RWPE2 (cell line): ENCODE measurements at regions not wholly inside any gene's neighbourhood (a gene's known extent, or its start where the extent isn't known, plus 50 kb on each side); places are given as distances from the start of the nearest gene placed in this dataset.

ENCODE experiments used
- ATAC-seq: fragments of 200-7000 bp; cut with Tn5 transposase; 3 replicates; pipeline ENCODE4 v1.9.1; 2021; ENCODE audit warnings: low read depth
- DNase-seq: peaks from one replicate; pipeline ENCODE4 v3.0.0-alpha.2; 2020; ENCODE audit warnings: low spot score
- H3K27ac ChIP-seq: fragments of 450-650 bp; 2 replicates; pipeline ENCODE4 v1.5.1; 2017; ENCODE audit warnings: mild to moderate bottlenecking; ENCODE audit not compliant: poor library complexity, severe bottlenecking
- H3K27me3 ChIP-seq: fragments of 250-450 bp; sonication (Bioruptor Pico); 2 replicates; pipeline ENCODE4 v1.5.1; 2021; ENCODE audit warnings: mild to moderate bottlenecking, moderate library complexity; ENCODE audit not compliant: insufficient read depth, poor library complexity, severe bottlenecking
- H3K36me3 ChIP-seq: fragments of 250-450 bp; sonication (Bioruptor Pico); 2 replicates; pipeline ENCODE4 v1.5.1; 2020; ENCODE audit warnings: low read depth, mild to moderate bottlenecking, moderate library complexity
- H3K4me1 ChIP-seq: fragments of 250-450 bp; sonication (Bioruptor Pico); 2 replicates; pipeline ENCODE4 v1.5.1; 2021; ENCODE audit warnings: mild to moderate bottlenecking, moderate library complexity; ENCODE audit not compliant: insufficient read depth, poor library complexity, severe bottlenecking
- H3K4me3 ChIP-seq: fragments of 250-450 bp; sonication (Bioruptor Pico); 2 replicates; pipeline ENCODE4 v1.5.1; 2021; ENCODE audit warnings: mild to moderate bottlenecking, moderate library complexity; ENCODE audit not compliant: severe bottlenecking
- H3K9me3 ChIP-seq: fragments of 250-450 bp; sonication (Bioruptor Pico); 2 replicates; pipeline ENCODE4 v1.5.1; 2021; ENCODE audit warnings: mild to moderate bottlenecking, moderate library complexity; ENCODE audit not compliant: severe bottlenecking
- TF ChIP-seq, protein P1 (sequence below): fragments of 450-650 bp; IDR thresholded peaks from one replicate; pipeline ENCODE4 v1.5.1; 2017; ENCODE audit warnings: mild to moderate bottlenecking, moderate library complexity; ENCODE audit not compliant: poor library complexity, severe bottlenecking

DNA sequence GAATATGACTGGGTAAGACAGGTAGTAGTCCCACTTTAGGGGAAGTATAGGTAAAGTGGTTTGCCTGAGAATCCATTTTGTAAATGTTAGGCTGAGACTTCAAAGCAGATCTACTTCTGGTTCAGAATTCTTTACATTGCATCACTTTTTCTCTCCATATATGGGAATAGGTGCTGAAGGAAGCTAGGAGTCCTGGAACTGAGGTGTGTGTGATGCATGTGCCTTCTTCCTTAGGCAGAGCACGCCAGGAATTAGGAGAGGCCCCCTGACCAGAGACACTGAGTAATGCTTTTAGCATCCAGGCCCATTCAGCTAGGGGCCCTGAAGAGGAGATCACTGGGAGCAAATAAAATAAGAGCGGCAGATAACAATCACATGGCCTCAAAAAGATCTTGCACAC is 69.2 kb upstream of the DCP1A start:
- H3K27me3 ChIP-seq = no peaks in the 10 kb centered on the region
- DNase-seq (no peak), ATAC-seq (peak; percentile 59; the same call in 2 of the 3 replicates)
- no peaks in the 10 kb centered on the region for H3K36me3 ChIP-seq
- no peaks in the 10 kb centered on the region for H3K4me1 ChIP-seq
- H3K9me3 ChIP-seq = no peaks in the 10 kb centered on the region
- H3K27ac ChIP-seq = no peak overlapping the region
- TF ChIP-seq, protein P1, sequence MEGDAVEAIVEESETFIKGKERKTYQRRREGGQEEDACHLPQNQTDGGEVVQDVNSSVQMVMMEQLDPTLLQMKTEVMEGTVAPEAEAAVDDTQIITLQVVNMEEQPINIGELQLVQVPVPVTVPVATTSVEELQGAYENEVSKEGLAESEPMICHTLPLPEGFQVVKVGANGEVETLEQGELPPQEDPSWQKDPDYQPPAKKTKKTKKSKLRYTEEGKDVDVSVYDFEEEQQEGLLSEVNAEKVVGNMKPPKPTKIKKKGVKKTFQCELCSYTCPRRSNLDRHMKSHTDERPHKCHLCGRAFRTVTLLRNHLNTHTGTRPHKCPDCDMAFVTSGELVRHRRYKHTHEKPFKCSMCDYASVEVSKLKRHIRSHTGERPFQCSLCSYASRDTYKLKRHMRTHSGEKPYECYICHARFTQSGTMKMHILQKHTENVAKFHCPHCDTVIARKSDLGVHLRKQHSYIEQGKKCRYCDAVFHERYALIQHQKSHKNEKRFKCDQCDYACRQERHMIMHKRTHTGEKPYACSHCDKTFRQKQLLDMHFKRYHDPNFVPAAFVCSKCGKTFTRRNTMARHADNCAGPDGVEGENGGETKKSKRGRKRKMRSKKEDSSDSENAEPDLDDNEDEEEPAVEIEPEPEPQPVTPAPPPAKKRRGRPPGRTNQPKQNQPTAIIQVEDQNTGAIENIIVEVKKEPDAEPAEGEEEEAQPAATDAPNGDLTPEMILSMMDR = no peak
- H3K4me3 ChIP-seq = no peak overlapping the region

DNA sequence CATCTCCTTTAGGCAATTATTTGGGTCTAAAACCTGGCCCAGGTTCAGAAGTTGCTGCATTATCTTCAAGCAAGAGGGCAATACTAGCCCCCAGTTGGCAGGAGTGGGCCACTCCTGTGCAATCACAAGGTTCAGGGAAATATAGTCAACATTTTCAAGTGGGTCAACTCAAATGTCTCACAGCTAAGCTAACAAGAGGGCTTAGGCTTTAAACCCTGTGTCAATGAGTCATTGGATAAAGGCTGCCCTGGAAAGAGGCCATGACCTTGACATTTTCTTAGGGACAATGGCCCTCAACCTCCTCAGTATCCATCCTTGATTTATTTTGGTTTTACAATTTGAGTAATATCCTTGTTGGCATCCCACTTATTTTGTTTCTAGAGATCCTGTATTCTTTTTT is 73.5 kb upstream of the DCP1A start:
- Histone ChIP-seq H3K27me3 (no peaks in the 10 kb centered on the region), H3K9me3 (no peaks in the 10 kb centered on the region), H3K4me1 (no peaks in the 10 kb centered on the region), H3K4me3 (no peak overlapping the region), H3K27ac (no peak overlapping the region), H3K36me3 (no peaks in the 10 kb centered on the region)
- TF ChIP-seq, protein P1 = no peak
- DNase-seq = no peak
- no peak for ATAC-seq

DNA sequence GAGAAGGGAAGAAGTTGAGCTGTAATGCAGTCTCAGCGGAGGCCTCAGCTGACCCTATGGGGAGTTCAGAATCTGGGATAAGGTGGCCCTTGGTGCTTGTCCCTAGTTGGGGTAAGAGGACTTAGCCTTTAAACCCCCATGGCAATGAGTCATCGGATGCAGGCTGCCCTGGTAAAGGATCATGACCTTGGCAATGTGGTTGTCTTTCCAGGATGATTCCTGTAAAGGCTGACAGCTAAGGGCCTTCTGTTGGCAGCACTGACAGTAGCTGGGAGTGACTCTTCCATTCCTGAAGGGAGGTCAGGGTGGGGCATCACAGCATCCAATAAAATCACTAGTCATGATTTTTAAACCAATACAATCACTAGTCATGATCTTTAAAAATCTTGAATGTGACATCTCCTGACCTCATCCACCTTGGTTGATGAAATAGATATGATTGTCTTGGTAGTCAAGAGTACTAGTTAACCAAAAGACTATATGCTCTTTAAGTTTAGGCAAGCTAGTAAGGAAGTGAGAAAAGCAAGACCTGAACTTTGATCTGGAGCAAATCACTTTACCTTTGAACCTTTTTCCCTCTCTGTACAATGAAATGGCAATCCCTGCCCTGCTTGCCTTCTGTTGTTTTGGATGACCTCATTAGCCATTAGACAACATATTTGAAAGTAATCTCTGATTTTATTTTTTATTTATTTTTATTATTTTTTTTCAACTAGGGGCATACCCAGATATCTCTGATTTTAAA is 71.3 kb upstream of the CACNA1D start:
- H3K27me3 ChIP-seq = no peaks in the 10 kb centered on the region
- no peaks in the 10 kb centered on the region for H3K4me1 ChIP-seq
- no peak overlapping the region for H3K27ac ChIP-seq
- ATAC-seq (no peak), DNase-seq (no peak)
- H3K36me3 ChIP-seq = no peaks in the 10 kb centered on the region
- no peaks in the 10 kb centered on the region for H3K9me3 ChIP-seq
- TF ChIP-seq, protein P1 = no peak
- no peak overlapping the region for H3K4me3 ChIP-seq

DNA sequence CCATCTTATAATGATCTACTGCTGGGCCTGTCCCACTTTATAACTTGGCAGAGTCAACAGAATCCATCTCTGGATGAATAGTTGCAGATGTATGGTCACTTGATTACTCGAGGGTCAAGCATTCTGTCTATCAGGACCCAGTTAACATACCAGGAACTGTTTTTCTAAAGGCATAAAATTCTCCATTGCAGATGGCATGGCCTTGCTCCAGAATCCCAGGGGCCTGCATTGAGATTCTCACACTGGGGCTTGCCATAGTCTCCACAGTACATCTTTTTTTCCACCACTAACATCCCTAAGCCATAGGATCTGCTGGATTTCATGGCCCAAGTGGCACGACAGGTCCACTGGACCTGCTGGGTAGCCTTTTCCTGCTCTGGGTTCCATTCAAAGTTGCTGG is 68.5 kb upstream of the CACNA1D start:
- Histone ChIP-seq H3K4me3 (no peak overlapping the region), H3K27ac (no peak overlapping the region), H3K9me3 (no peaks in the 10 kb centered on the region), H3K27me3 (no peaks in the 10 kb centered on the region), H3K4me1 (no peaks in the 10 kb centered on the region), H3K36me3 (no peaks in the 10 kb centered on the region)
- DNase-seq (no peak), ATAC-seq (no peak)
- TF ChIP-seq, protein P1 = no peak

DNA sequence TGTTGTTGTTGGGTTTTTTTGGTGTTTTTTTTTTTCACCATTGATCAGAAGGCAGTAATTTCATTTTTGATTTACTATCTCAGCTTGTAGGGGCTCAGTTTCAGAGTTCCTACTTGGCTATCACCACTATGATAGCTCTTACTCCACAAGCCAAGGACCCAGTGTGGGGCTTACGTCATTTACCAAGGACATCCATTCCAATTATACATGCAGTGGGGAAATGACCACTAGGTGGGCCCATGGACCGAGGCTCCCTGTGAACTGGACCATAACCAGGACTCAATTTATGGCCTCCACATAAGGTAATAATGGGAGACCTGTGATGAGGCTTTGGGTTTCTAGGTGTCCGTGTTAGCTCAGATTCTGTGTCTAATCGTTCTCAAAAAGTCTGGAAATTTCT is 67.5 kb upstream of the CACNA1D start:
- no peaks in the 10 kb centered on the region for H3K27me3 ChIP-seq
- ATAC-seq (no peak), DNase-seq (no peak)
- H3K4me1 ChIP-seq = no peaks in the 10 kb centered on the region
- H3K36me3 ChIP-seq = no peaks in the 10 kb centered on the region
- no peak overlapping the region for H3K4me3 ChIP-seq
- H3K9me3 ChIP-seq = no peaks in the 10 kb centered on the region
- TF ChIP-seq, protein P1 = no peak
- H3K27ac ChIP-seq = no peak overlapping the region
